ENCODE measurements at regions not wholly inside any gene's neighbourhood (a gene's known extent, or its start where the extent isn't known, plus 50 kb on each side); places are given as distances from the start of the nearest gene placed in this dataset.

DNA sequence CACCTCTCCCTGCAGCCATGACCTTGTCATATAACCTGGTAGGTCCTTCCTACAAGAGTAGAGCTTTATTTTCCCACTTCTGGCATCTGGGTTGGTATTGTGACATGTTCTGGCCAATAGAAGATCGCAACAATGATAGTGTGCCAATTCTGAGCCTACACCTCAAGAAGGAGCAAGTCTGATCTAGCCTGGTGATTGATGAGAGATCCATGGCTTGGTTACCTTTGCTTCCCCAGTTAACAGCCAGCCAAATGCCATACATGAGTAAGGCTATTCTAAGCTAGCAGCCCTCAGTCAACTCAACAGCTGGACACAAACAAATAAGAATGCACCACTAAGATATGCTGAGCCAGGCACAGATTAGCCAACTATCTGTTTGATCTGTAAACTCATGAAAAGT is 226.7 kb downstream of the LMO4 start:
- Mint-ChIP-seq H3K27me3 (no peaks in the 10 kb centered on the region), H3K27ac (no peak overlapping the region), H3K4me1 (no peaks in the 10 kb centered on the region), H3K4me3 (no peak overlapping the region), H3K36me3 (no peaks in the 10 kb centered on the region), H3K9me3 (no peaks in the 10 kb centered on the region)
- DNase-seq: no peak

DNA sequence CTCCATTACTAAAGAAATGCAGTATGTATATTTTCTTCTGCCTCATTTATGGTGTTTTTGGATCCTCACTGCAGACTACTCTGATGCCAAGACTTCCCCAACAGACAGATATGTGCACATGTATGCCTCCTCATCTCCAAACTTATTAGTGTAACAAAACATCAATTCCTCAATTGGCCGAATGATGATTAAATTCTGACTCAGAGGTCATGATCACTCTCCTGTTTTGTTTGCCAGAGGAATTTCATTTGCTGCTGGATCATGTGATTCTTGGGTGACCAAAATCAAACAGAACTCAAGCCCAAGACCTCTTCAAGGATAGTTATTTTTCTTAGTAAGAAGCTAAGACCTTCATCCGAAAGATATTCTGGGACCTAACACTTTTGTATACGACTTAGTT is 227.6 kb downstream of the LMO4 start:
- H3K27me3 Mint-ChIP-seq: no peaks in the 10 kb centered on the region
- no peaks in the 10 kb centered on the region for H3K36me3 Mint-ChIP-seq
- H3K9me3 Mint-ChIP-seq: no peaks in the 10 kb centered on the region
- DNase-seq: no peak
- H3K27ac Mint-ChIP-seq: no peak overlapping the region
- H3K4me1 Mint-ChIP-seq: no peaks in the 10 kb centered on the region
- no peak overlapping the region for H3K4me3 Mint-ChIP-seq

DNA sequence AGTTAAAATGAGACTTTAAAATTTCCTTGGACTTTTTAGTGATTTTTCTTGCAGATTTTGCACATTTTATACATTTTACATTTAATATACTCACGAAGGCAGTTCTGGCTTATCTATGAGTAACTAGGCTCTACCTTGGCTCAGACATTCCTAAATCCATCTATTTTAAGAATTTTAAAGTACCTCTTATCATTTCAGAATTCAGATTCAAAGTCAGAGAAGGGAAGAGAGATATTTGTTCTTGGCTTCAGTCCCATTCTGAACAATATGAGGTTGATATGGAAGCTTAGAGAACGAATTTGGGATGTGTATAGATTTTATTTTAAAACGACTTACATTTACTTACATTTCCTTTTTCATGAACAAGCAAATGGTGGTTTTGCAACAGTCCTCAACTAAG is 230.2 kb downstream of the LMO4 start:
- H3K4me1 Mint-ChIP-seq: no peaks in the 10 kb centered on the region
- no peak overlapping the region for H3K4me3 Mint-ChIP-seq
- H3K36me3 Mint-ChIP-seq: no peaks in the 10 kb centered on the region
- no peaks in the 10 kb centered on the region for H3K9me3 Mint-ChIP-seq
- no peak for DNase-seq
- no peak overlapping the region for H3K27ac Mint-ChIP-seq
- H3K27me3 Mint-ChIP-seq: no peaks in the 10 kb centered on the region

DNA sequence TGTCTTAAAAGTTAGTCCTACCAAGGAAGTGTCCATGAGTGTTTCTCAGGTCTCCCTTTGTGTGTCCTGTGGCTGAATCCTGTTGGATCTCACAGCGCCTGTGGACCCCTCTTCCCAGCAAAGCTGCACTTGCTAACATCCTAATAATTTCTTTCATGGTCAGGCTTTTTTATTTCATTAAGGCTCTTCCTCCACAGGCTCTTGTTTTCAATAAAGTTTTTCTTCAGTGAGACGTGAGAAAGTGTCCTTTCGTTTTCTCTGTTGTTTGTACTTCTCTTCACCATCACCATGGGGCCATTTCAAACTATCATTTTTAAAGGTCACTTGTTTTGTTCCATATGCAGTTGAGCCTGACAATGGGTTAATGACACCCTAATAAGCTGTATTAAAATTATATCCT is 231.5 kb downstream of the LMO4 start:
- Mint-ChIP-seq H3K4me1 (no peaks in the 10 kb centered on the region), H3K27me3 (no peaks in the 10 kb centered on the region), H3K9me3 (no peaks in the 10 kb centered on the region), H3K36me3 (no peaks in the 10 kb centered on the region), H3K27ac (no peak overlapping the region), H3K4me3 (no peak overlapping the region)
- no peak for DNase-seq

DNA sequence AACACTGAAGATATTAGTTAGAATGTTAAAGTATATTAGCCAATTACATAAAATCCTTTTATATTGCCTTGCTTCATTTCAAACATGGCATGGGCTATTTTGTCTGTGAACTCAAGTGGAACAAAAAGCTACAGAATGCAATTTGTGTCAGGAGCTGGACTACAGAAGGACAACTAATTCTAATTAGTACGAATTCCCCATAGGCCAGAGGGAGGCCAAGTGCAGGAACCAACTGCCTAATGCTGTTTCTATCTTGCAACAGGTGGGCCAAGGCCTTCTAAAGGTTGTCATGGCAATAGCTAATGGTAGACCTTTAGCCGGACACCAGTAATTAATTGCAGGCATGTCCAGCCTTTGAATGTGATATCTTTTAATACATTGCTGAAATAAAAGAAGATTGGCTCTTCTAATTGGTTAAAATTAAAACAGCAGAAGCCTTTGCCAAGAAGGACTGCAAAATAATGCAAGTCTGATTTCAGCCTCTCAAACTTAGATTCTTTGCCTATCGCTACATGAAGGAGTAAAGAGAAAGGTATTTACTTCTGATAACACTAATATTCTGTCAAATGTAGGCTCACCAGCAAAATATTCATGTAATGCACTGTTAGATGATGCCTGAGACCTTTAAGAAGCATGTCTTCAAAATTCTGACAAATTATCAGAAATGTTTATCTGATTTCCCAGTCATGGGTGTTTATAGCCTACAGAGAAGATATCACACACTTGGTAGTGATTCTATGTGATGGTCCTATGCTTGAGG is 232.1 kb downstream of the LMO4 start:
- Mint-ChIP-seq H3K36me3 (no peaks in the 10 kb centered on the region), H3K4me3 (no peak overlapping the region)

DNA sequence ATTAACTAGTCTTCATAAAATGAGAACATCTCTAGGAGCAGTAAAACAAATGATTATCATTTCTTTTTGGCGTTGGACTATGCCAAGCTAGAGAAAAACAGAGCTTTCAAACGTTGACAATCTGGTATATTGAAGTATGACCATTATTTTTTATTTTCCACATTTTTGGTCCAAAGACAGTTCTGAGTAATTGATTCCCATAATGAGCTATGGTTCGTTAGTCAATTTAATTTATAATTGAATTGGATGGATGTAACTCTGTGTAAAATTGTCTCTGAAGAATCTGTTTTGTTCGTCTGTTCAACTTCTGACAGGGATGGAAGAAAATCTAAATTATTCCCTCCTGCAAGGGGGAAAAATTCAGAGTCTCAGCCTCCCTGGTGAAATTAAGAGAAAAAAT is 234.5 kb downstream of the LMO4 start:
- no peaks in the 10 kb centered on the region for H3K27me3 Mint-ChIP-seq
- H3K27ac Mint-ChIP-seq: no peak overlapping the region
- H3K36me3 Mint-ChIP-seq: no peaks in the 10 kb centered on the region
- no peak for DNase-seq
- no peaks in the 10 kb centered on the region for H3K9me3 Mint-ChIP-seq
- H3K4me1 Mint-ChIP-seq: no peaks in the 10 kb centered on the region
- H3K4me3 Mint-ChIP-seq: no peak overlapping the region

More for the DNA sequence above, 232.1 kb downstream of the LMO4 start:
- H3K27me3 Mint-ChIP-seq: no peaks in the 10 kb centered on the region
- no peak for DNase-seq
- H3K9me3 Mint-ChIP-seq: no peaks in the 10 kb centered on the region
- no peak overlapping the region for H3K27ac Mint-ChIP-seq
- H3K4me1 Mint-ChIP-seq: no peaks in the 10 kb centered on the region

DNA sequence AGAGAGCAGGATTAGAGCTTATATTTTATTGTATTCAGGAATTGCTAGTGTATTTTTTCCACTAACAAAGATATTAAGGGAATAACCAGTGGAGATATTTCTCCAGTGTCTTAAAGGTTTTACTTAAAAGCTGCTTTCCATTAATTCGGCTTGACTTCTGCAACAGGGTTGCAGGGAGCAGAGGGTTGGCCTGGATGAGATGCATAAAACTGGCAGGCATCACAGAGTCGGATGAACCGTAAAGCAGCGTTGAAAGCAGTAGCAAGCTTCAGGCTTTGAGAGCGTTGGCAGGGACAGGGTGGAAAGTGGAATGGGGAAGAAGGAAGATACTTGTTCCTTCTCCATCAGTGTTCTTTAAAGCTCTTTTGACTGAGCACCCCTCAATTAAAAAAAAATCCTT is 237.2 kb downstream of the LMO4 start:
- H3K4me1 Mint-ChIP-seq: no peaks in the 10 kb centered on the region
- DNase-seq: no peak
- H3K9me3 Mint-ChIP-seq: no peaks in the 10 kb centered on the region

DNA sequence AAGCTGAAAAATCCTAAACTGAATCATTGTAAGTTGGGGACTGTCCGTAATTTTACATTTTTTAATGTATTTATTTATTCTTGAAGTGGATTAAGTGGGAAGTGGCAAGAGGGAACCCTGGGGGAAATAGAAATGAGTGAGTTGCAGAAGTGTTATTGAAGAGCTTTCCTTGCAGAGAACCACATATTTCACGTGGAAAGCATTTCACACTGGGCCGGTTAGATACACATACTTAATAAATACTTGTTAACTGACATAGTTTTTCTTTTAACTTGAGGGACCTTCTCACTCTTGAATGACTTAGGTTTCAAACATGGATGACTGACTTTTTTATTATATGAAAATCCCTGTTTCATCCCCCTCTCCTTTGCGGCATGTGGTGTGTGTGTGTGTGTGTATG is 239.3 kb downstream of the LMO4 start:
- H3K4me3 Mint-ChIP-seq: no peak overlapping the region
- no peaks in the 10 kb centered on the region for H3K36me3 Mint-ChIP-seq
- peaks cover 3% of the 10 kb centered on the region for H3K27me3 Mint-ChIP-seq
- no peaks in the 10 kb centered on the region for H3K9me3 Mint-ChIP-seq
- H3K27ac Mint-ChIP-seq: no peak overlapping the region
- H3K4me1 Mint-ChIP-seq: no peaks in the 10 kb centered on the region
- no peak for DNase-seq

More for the DNA sequence above, 237.2 kb downstream of the LMO4 start:
- no peak overlapping the region for H3K27ac Mint-ChIP-seq
- no peaks in the 10 kb centered on the region for H3K27me3 Mint-ChIP-seq
- H3K36me3 Mint-ChIP-seq: no peaks in the 10 kb centered on the region
- H3K4me3 Mint-ChIP-seq: no peak overlapping the region

DNA sequence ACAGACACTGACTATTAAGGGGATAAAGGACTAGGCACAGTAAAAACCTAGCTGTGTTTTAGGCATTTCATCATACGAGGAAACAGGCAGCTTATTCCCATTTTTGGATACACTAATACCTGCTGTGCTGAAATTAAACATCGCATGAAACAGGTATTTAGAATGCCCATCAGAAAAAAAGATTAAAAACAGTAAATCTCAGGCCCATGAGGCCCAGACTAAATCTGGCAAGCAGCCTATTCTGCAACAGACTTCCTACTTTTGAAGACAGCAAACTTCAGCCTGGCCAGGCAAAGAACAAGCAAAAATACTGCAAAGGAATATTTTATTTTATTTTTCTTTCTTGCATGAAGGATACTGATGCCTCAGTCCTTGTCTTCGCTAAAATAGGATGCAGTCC is 240.2 kb downstream of the LMO4 start:
- Mint-ChIP-seq H3K36me3 (no peaks in the 10 kb centered on the region), H3K27me3 (peaks cover 3% of the 10 kb centered on the region), H3K9me3 (no peaks in the 10 kb centered on the region), H3K27ac (no peak overlapping the region), H3K4me3 (no peak overlapping the region), H3K4me1 (no peaks in the 10 kb centered on the region)
- DNase-seq: no peak

DNA sequence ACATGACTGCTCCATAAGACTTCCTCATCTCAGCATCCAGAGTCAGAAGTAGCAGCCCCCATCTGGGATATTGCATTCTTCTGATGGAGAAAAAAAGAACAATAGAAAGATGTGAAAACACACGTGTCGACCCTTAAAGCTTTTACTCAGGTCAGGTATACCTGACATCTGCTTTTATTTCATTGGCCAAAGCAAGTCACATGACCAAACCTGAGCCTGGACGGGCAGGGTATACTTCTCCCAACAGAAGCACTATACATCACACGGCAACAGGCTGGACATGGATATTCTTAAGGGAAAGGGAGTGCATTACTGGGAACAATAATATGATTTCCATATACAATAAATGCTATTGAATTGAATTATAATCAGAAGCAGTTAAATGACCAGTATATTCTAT is 243.3 kb downstream of the LMO4 start:
- Mint-ChIP-seq H3K4me1 (no peaks in the 10 kb centered on the region), H3K4me3 (no peak overlapping the region), H3K36me3 (no peaks in the 10 kb centered on the region), H3K27me3 (peaks cover 3% of the 10 kb centered on the region), H3K27ac (no peak overlapping the region), H3K9me3 (no peaks in the 10 kb centered on the region)
- DNase-seq: no peak

DNA sequence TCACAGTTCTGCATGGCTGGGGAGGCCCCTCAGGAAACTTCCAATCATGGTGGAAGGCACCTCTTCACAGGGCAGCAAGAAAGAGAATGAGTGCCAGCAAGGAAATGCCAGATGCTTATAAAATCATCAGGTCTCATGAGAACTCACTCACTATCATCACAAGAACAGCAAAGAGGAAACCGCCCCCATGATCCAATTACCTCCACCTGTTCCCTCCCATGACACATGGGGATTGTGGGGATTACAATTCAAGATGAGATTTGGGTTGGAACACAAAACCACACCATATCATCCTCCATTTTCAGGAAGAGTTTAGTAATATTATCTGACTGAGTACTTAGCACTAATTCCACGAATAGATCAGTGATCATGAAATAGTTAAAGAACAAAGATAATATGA is 244.2 kb downstream of the LMO4 start:
- no peaks in the 10 kb centered on the region for H3K4me1 Mint-ChIP-seq
- H3K27me3 Mint-ChIP-seq: peaks cover 3% of the 10 kb centered on the region
- no peak overlapping the region for H3K4me3 Mint-ChIP-seq
- no peaks in the 10 kb centered on the region for H3K36me3 Mint-ChIP-seq
- no peak overlapping the region for H3K27ac Mint-ChIP-seq
- H3K9me3 Mint-ChIP-seq: no peaks in the 10 kb centered on the region
- DNase-seq: no peak

DNA sequence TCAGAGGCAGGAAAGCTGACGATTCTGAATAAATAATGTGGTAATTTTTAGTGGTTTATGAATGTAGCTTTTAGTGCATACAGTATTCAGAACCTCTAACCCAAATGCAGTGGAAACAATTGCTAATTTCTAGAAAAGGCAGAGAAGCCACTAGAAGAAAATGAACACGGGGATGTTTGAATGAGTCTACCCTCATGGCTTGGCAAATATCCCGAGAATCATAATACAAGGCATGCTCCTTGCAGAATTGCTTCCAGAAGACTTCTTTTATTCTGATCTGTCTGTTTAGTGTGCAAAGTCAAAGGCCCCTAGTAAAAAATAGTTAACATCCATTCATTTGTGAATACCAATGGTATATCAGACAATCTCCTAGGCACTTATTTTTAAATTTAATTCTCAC is 246.8 kb downstream of the LMO4 start:
- Mint-ChIP-seq H3K4me3 (no peak overlapping the region), H3K9me3 (no peaks in the 10 kb centered on the region), H3K4me1 (no peaks in the 10 kb centered on the region), H3K27me3 (peaks cover 3% of the 10 kb centered on the region), H3K36me3 (no peaks in the 10 kb centered on the region), H3K27ac (no peak overlapping the region)
- no peak for DNase-seq

DNA sequence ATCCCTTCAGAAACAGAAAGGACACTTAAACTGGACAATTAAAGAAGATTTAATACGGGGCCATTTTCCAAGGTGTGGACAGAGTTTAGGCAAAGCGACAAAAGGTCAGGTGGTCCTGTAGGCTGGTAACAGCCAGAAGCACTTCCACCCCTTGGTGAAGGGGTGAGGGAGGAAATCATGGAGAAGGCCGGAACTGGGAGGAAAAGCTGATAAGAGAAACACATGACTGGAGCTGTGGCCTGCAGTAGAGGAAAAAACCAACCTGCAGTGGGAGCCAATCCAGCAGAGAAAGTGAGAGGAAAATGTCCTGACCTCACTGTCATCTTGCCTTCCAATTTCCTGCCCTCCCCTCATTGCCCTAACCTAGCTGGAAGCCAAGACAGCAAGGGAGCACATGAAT is 249.8 kb downstream of the LMO4 start:
- H3K4me1 Mint-ChIP-seq: no peaks in the 10 kb centered on the region
- no peak for DNase-seq
- H3K27ac Mint-ChIP-seq: no peak overlapping the region
- peaks cover 3% of the 10 kb centered on the region for H3K27me3 Mint-ChIP-seq
- H3K4me3 Mint-ChIP-seq: no peak overlapping the region
- no peaks in the 10 kb centered on the region for H3K36me3 Mint-ChIP-seq
- H3K9me3 Mint-ChIP-seq: no peaks in the 10 kb centered on the region

DNA sequence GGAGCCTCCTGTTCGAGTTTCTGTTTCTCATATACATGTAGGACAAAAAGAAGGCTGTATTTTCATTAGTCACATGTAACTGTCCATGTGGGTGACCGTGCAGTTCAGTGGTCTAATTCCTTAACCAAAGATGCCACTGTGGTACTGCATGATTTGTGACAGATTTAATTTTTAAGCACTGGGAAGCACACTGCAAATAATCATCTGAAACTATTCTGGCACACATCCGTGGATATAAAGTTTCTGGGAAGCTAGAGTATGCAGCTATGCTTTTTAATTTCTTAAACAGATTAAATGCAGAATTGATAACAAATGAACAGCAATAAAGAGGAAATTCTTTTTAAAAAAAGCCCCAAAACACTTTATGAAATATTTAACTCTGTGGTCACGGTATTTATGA is 254.8 kb downstream of the LMO4 start:
- Mint-ChIP-seq H3K27me3 (peaks cover 3% of the 10 kb centered on the region), H3K36me3 (no peaks in the 10 kb centered on the region), H3K27ac (no peak overlapping the region), H3K9me3 (no peaks in the 10 kb centered on the region), H3K4me1 (no peaks in the 10 kb centered on the region), H3K4me3 (no peak overlapping the region)
- no peak for DNase-seq

DNA sequence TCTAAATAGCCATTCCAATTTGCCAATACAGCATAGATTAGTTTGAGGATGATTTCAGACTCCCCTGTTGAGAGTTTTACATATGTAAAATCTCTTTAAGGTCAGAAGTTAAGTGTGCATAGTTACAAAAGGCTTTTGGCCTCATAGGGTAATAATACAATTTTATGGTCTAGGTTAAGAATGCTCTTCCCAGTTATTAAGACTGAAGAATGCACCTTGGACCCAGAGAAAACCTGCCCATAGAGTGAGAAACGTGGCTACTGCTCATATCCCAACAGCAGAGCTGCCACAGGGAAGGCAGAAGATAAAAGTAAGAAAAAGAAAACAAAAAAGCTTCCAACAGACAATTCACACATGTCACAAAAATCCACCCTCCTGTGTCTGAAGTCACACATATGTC is 255.9 kb downstream of the LMO4 start:
- H3K4me1 Mint-ChIP-seq: no peaks in the 10 kb centered on the region
- H3K27ac Mint-ChIP-seq: no peak overlapping the region
- no peak for DNase-seq
- no peaks in the 10 kb centered on the region for H3K9me3 Mint-ChIP-seq
- no peaks in the 10 kb centered on the region for H3K36me3 Mint-ChIP-seq
- H3K4me3 Mint-ChIP-seq: no peak overlapping the region
- H3K27me3 Mint-ChIP-seq: peaks cover 3% of the 10 kb centered on the region

DNA sequence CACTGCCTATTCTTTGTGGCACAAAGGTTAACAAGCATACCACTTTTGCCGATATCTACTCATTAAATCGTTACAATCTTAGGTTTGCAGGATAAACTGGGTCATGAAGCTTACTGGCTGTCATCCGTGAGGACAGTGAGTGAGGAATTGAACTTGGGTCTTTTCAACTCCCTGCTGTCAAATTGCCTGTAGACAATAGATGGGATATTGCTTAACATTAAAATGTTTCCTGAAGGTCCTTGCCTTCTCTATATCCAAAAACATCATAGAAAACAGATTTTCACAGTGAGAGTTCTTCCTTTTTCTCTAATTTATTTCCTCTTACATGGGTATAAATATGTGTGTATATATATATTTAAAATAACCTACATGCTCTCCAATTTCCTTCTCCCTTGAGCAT is 257.8 kb downstream of the LMO4 start:
- no peaks in the 10 kb centered on the region for H3K9me3 Mint-ChIP-seq
- no peak overlapping the region for H3K4me3 Mint-ChIP-seq
- H3K27ac Mint-ChIP-seq: no peak overlapping the region
- no peak for DNase-seq
- no peaks in the 10 kb centered on the region for H3K36me3 Mint-ChIP-seq
- H3K27me3 Mint-ChIP-seq: peaks cover 3% of the 10 kb centered on the region
- H3K4me1 Mint-ChIP-seq: no peaks in the 10 kb centered on the region
